ENCODE measurements at regions not wholly inside any gene's neighbourhood (a gene's known extent, or its start where the extent isn't known, plus 50 kb on each side); places are given as distances from the start of the nearest gene placed in this dataset.
A peak's percentile ranks its signal among the peaks of the same experiment; 100 is the strongest.
"Not testable (repeated sequence)": the region's sequence is repeated elsewhere in the genome, so short reads cannot be mapped to it uniquely, and the experiment has no call there.

- DNase-seq: not testable (repeated sequence)
Measured at GRCh38 chr10:77740396-77740795, 102.8 kb upstream of the KCNMA1 start.

- no peak for DNase-seq
Measured at GRCh38 chr10:77738496-77739158, 101.0 kb upstream of the KCNMA1 start.

GRCh38 chr10:77737608-77738007, 100.0 kb upstream of the KCNMA1 start:
- no peak for DNase-seq

- DNase-seq: not testable (repeated sequence)
Measured at GRCh38 chr10:77735136-77735535, 97.5 kb upstream of the KCNMA1 start.

- peak in 1 of 3 experiments; percentile 34 for DNase-seq
Measured at GRCh38 chr10:77732213-77733003, 94.8 kb upstream of the KCNMA1 start.

- no peak for DNase-seq
Measured at GRCh38 chr10:77727481-77727880, 89.9 kb upstream of the KCNMA1 start.

GRCh38 chr10:77726732-77727131, 89.1 kb upstream of the KCNMA1 start:
- DNase-seq: no peak

- no peak for DNase-seq
Measured at GRCh38 chr10:77726301-77726700, 88.7 kb upstream of the KCNMA1 start.

- no peak for DNase-seq
Measured at GRCh38 chr10:77724820-77725219, 87.2 kb upstream of the KCNMA1 start.

GRCh38 chr10:77723376-77723775, 85.8 kb upstream of the KCNMA1 start:
- no peak for DNase-seq

- DNase-seq: peak in 2 of 3 experiments; percentile 7 to 31
Measured at GRCh38 chr10:77722956-77723355, 85.3 kb upstream of the KCNMA1 start.

GRCh38 chr10:77721815-77722214, 84.2 kb upstream of the KCNMA1 start:
- DNase-seq: no peak

- no peak for DNase-seq
Measured at GRCh38 chr10:77718957-77719356, 81.3 kb upstream of the KCNMA1 start.

- DNase-seq: not testable (repeated sequence)
Measured at GRCh38 chr10:77718312-77718711, 80.7 kb upstream of the KCNMA1 start.

- no peak for DNase-seq
Measured at GRCh38 chr10:77717336-77717735, 79.7 kb upstream of the KCNMA1 start.

- peak in 1 of 3 experiments; percentile 26 for DNase-seq
Measured at GRCh38 chr10:77716458-77717317, 79.1 kb upstream of the KCNMA1 start.

GRCh38 chr10:77715536-77715935, 77.9 kb upstream of the KCNMA1 start:
- no peak for DNase-seq

- DNase-seq: peak in 2 of 3 experiments; percentile 7 to 12
Measured at GRCh38 chr10:77715088-77715487, 77.5 kb upstream of the KCNMA1 start.

GRCh38 chr10:77713521-77714280, 76.1 kb upstream of the KCNMA1 start:
- DNase-seq: no peak

GRCh38 chr10:77712207-77712606, 74.6 kb upstream of the KCNMA1 start:
- peak in 1 of 3 experiments; percentile 16 for DNase-seq

- peak in 1 of 3 experiments; percentile 46 for DNase-seq
Measured at GRCh38 chr10:77711683-77712049, 74.1 kb upstream of the KCNMA1 start.
